ENCODE measurements at regions not wholly inside any gene's neighbourhood (a gene's known extent, or its start where the extent isn't known, plus 50 kb on each side); places are given as distances from the start of the nearest gene placed in this dataset.

- TF ChIP-seq CTCF (IDR thresholded peaks at IDR 0.05) (no peak), POLR2A (IDR thresholded peaks at IDR 0.05) (no peak)
Measured at GRCh38 chr2:187890690-187891089, 336.5 kb upstream of the TFPI start.

Measured in testis (tissue), 2 donors.